ENCODE measurements at regions not wholly inside any gene's neighbourhood (a gene's known extent, or its start where the extent isn't known, plus 50 kb on each side); places are given as distances from the start of the nearest gene placed in this dataset.

- no peak for TF ChIP-seq CTCF (conservative IDR thresholded peaks at IDR 0.05)
- no peak overlapping the region for H3K18ac ChIP-seq (ENCODE audit: insufficient read length, low read depth, low read length)
- no peaks in the 10 kb centered on the region for H3K23me2 ChIP-seq (ENCODE audit: insufficient read length, low read depth, low read length, poor library complexity, severe bottlenecking)
- H4K91ac ChIP-seq (ENCODE audit: insufficient read length, low read depth, low read length) = no peak overlapping the region
- H2BK120ac ChIP-seq (ENCODE audit: low read depth, low read length, poor library complexity, severe bottlenecking) = no peak overlapping the region
- peaks cover 6% of the 10 kb centered on the region; the same call in 1 of the 2 replicates for H3K4me1 ChIP-seq (ENCODE audit: insufficient read depth, low read length)
- H3K9me3 ChIP-seq (ENCODE audit: control insufficient read depth, low read depth, low read length) = no peaks in the 10 kb centered on the region
- H3K79me2 ChIP-seq (ENCODE audit: insufficient read depth, low read length) = no peaks in the 10 kb centered on the region
- no peak overlapping the region; a peak in 1 of 7 replicates for H3K27ac Mint-ChIP-seq
- no peak overlapping the region for H2AFZ ChIP-seq (ENCODE audit: low read length)
- no peak overlapping the region for H2AK5ac ChIP-seq (ENCODE audit: insufficient read length, low read length)
- no peak overlapping the region for H3K4me3 Mint-ChIP-seq
- no peak overlapping the region for H3K9ac ChIP-seq (ENCODE audit: extremely low read depth, insufficient read length, low read length)
- peaks cover 0 to 6% of the 10 kb centered on the region in 2 experiments; a peak in 2 of 4 replicates for H3K4me1 Mint-ChIP-seq
- H3K27ac ChIP-seq (ENCODE audit: insufficient read length, low read depth, low read length) = no peak overlapping the region
- no peak overlapping the region for H2BK12ac ChIP-seq (ENCODE audit: insufficient read length, low read depth, low read length)
- H3K23ac ChIP-seq (ENCODE audit: insufficient read length, low read depth, low read length) = no peak overlapping the region
- no peak overlapping the region for H4K8ac ChIP-seq (replicated peaks; ENCODE audit: insufficient read length, low read depth, low read length)
- no peaks in the 10 kb centered on the region for H3K27me3 ChIP-seq (ENCODE audit: insufficient read depth, low read length)
- no peak overlapping the region for H2BK15ac ChIP-seq (ENCODE audit: low read depth, low read length)
- no peaks in the 10 kb centered on the region for H3K27me3 Mint-ChIP-seq (ENCODE audit: low read depth)
- no peak overlapping the region for H4K5ac ChIP-seq (ENCODE audit: insufficient read length, low read depth, low read length)
- no peak overlapping the region for H3K56ac ChIP-seq (ENCODE audit: insufficient read length, low read depth, low read length)
- no peak overlapping the region for H3K4ac ChIP-seq (ENCODE audit: low read depth, low read length)
- no peak overlapping the region for H3K14ac ChIP-seq (ENCODE audit: insufficient read depth, low read length)
- H2BK20ac ChIP-seq (ENCODE audit: low read depth, low read length, poor library complexity, severe bottlenecking) = no peak overlapping the region
- no peaks in the 10 kb centered on the region for H3K79me1 ChIP-seq (ENCODE audit: insufficient read depth, low read depth, low read length, poor library complexity, severe bottlenecking)
- no peak overlapping the region for H2BK5ac ChIP-seq (ENCODE audit: insufficient read length, low read length)
- WGBS (ENCODE audit: extremely low coverage, insufficient read length, low lambda C conversion rate) = no CpG with 5 or more reads among the region's 4 CpGs
- H3K9me3 Mint-ChIP-seq = no peaks in the 10 kb centered on the region
- no peaks in the 10 kb centered on the region for H4K20me1 ChIP-seq (ENCODE audit: control insufficient read depth, insufficient read depth, insufficient read length)
- no peaks in the 10 kb centered on the region for H3K36me3 Mint-ChIP-seq (ENCODE audit: insufficient read depth in 1 of 3, low read depth in 3 of 3)
- DNase-seq = no peak
- H3K4me2 ChIP-seq (ENCODE audit: insufficient read depth, insufficient read length, low read length) = no peak overlapping the region
- no peak overlapping the region for H3T11ph ChIP-seq (ENCODE audit: low read length)
Observed at GRCh38 chr12:98352218-98352811, 163.1 kb upstream of the TMPO start.

All from H9 (cell line).